NCI-H226 (cell line): ENCODE measurements at regions not wholly inside any gene's neighbourhood (a gene's known extent, or its start where the extent isn't known, plus 50 kb on each side); places are given as distances from the start of the nearest gene placed in this dataset.

ENCODE experiments used
- DNase-seq: peaks from one replicate; pipeline ENCODE4 v3.0.0-alpha.2; 2015

GRCh38 chrX:98398542-98398941, 1514.8 kb downstream of the RPA4 start:
- DNase-seq = no peak

GRCh38 chrX:98405376-98405775, 1521.7 kb downstream of the RPA4 start:
- DNase-seq = no peak

- DNase-seq = no peak
Measured at GRCh38 chrX:98407584-98407983, 1523.9 kb downstream of the RPA4 start.

GRCh38 chrX:98409867-98410266, 1526.2 kb downstream of the RPA4 start:
- DNase-seq = no peak

GRCh38 chrX:98412058-98412457, 1528.3 kb downstream of the RPA4 start:
- no peak for DNase-seq

- DNase-seq = no peak
Measured at GRCh38 chrX:98422536-98422935, 1538.8 kb downstream of the RPA4 start.

- DNase-seq = no peak
Measured at GRCh38 chrX:98432413-98432812, 1548.7 kb downstream of the RPA4 start.

- no peak for DNase-seq
Measured at GRCh38 chrX:98448524-98448923, 1564.8 kb downstream of the RPA4 start.

- no peak for DNase-seq
Measured at GRCh38 chrX:98452456-98452855, 1568.7 kb downstream of the RPA4 start.

- DNase-seq = no peak
Measured at GRCh38 chrX:98459669-98460068, 1576.0 kb downstream of the RPA4 start.

- no peak for DNase-seq
Measured at GRCh38 chrX:98480606-98481005, 1596.9 kb downstream of the RPA4 start.

- no peak for DNase-seq
Measured at GRCh38 chrX:98481636-98482035, 1597.9 kb downstream of the RPA4 start.

- no peak for DNase-seq
Measured at GRCh38 chrX:98490670-98491069, 1607.0 kb downstream of the RPA4 start.

GRCh38 chrX:98501426-98501825, 1617.7 kb downstream of the RPA4 start:
- DNase-seq = no peak

- DNase-seq = no peak
Measured at GRCh38 chrX:98506907-98507306, 1623.2 kb downstream of the RPA4 start.

GRCh38 chrX:98514032-98514431, 1630.3 kb downstream of the RPA4 start:
- no peak for DNase-seq

GRCh38 chrX:98516120-98516519, 1632.4 kb downstream of the RPA4 start:
- no peak for DNase-seq

GRCh38 chrX:98523026-98523425, 1639.3 kb downstream of the RPA4 start:
- no peak for DNase-seq

GRCh38 chrX:98523521-98523920, 1639.8 kb downstream of the RPA4 start:
- no peak for DNase-seq

GRCh38 chrX:98548519-98548918, 1664.8 kb downstream of the RPA4 start:
- no peak for DNase-seq

- no peak for DNase-seq
Measured at GRCh38 chrX:98568795-98569194, 1685.1 kb downstream of the RPA4 start.

GRCh38 chrX:98605941-98606340, 1722.2 kb downstream of the RPA4 start:
- no peak for DNase-seq

- DNase-seq = no peak
Measured at GRCh38 chrX:98607739-98608138, 1724.0 kb downstream of the RPA4 start.

- no peak for DNase-seq
Measured at GRCh38 chrX:98627645-98628044, 1743.9 kb downstream of the RPA4 start.

GRCh38 chrX:98637451-98637850, 1753.7 kb downstream of the RPA4 start:
- DNase-seq = no peak

- no peak for DNase-seq
Measured at GRCh38 chrX:98646351-98646750, 1762.6 kb downstream of the RPA4 start.
